Urinary bladder (tissue), 3 donors: ENCODE measurements at regions not wholly inside any gene's neighbourhood (a gene's known extent, or its start where the extent isn't known, plus 50 kb on each side); places are given as distances from the start of the nearest gene placed in this dataset.
"Not testable (repeated sequence)": the region's sequence is repeated elsewhere in the genome, so short reads cannot be mapped to it uniquely, and the experiment has no call there.

Experiments used
- DNase-seq: peaks from one replicate; pipeline ENCODE4 v3.0.0-alpha.2; 2015; ENCODE audit errors: extremely low spot score
- H3K27ac ChIP-seq: one replicate; pipeline ENCODE4 v1.5.1; 2013; ENCODE audit warnings: low read depth, mild to moderate bottlenecking, moderate library complexity
- H3K36me3 ChIP-seq: one replicate; pipeline ENCODE4 v1.6.1; 2013; ENCODE audit warnings: mild to moderate bottlenecking, moderate library complexity; ENCODE audit not compliant: insufficient read depth
- H3K4me1 ChIP-seq: one replicate; pipeline ENCODE4 v1.6.1; 2013; ENCODE audit warnings: mild to moderate bottlenecking, moderate library complexity; ENCODE audit not compliant: insufficient read depth
- H3K4me3 ChIP-seq: one replicate; pipeline ENCODE4 v1.5.1; 2013; ENCODE audit warnings: low read depth, low read length
- WGBS: extraction: QIAGEN DNeasy Blood & Tissue Kit; methylation state at CpG from one replicate; pipeline ENCODE4 v1.1.7; 2013; 5-methylcytosine and 5-hydroxymethylcytosine counted together
- donor health status: healthy with polysubstance abuse.
- donor health status: healthy.

DNA sequence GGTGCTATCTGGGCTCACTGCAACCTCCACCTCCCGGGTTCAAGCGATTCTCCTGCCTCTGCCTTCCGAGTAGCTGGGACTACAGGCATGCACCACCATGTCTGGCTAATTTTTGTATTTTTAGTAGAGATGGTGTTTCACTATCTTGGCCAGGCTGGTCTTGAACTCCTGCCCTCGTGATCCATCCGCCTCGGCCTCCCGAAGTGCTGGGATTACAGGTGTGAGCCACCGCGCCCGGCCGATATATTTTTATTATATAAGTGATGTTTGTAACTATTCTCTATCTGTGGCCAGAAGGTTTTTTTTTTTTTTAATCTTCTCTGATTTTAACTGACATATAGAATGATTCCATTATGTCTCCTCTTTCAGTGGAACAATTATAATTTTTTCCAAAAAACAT lies 579.3 kb upstream of the CITED2 start:
- H3K27ac ChIP-seq, H3K4me3 ChIP-seq, DNase-seq, H3K36me3 ChIP-seq, H3K4me1 ChIP-seq: not testable (repeated sequence)
- 93% methylated on average over 11 of the region's 11 CpGs for WGBS

DNA sequence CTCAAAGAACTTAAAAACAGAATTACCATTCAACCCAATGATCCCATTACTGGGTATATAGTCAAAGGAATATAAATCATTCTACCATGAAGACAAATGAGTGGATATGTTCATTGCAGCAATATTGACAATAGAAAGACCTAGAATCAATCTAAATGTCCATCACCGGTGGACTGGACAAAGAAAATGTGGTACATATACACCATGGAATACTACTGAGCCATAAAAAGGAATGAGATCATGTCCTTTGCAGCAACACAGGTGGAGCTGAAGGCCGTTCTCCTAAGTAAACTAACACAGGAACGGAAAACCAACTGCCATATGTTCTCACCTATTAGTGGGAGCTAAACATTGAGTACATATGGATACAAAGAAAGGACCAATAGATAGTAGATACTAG lies 576.7 kb upstream of the CITED2 start:
- H3K36me3 ChIP-seq = no peaks in the 10 kb centered on the region
- 81% methylated on average over 3 of the region's 3 CpGs for WGBS
- H3K4me1 ChIP-seq = no peaks in the 10 kb centered on the region
- H3K4me3 ChIP-seq = no peak overlapping the region
- no peak overlapping the region for H3K27ac ChIP-seq
- DNase-seq = no peak

DNA sequence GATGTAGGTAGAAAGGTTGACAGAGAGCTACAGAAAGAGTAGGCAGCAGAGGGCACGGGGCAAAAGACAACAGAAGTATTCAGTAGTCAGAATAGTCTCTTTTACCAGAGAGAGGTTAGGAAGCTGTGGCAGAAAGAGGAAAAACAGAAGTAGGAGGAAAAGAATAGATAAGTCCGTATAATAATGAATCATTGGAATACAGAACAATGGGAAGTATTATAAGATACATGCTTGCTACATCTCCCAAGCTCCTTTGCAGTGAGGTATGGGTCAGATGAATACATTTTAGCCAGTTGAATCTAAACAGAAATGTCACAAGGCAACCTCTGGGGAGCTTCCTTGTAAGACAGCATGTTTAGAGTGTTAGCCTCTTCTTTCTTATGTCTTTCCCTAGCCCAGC lies 570.5 kb upstream of the CITED2 start:
- Histone ChIP-seq H3K27ac (no peak overlapping the region), H3K4me3 (no peak overlapping the region), H3K36me3 (no peaks in the 10 kb centered on the region), H3K4me1 (no peaks in the 10 kb centered on the region)
- no peak for DNase-seq
- WGBS = 92% methylated on average over 2 of the region's 2 CpGs

DNA sequence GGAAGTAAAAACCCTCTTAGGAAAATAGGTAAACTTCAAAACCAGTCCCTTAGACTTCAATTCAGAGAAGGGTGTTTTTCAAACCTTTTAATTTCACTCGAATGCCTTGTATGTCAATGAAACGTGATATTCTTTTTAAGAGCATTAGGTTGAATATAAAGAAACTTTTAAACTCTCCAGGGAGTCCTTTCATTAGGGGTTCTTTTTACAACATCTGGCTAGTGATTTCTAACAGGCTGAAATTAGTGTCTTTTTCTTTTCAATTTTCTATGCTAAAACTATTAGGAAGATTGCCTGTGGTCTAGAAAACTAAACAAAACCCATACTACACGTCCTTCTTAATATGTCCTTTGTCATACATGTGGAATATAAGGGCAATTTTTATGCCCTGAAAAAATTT lies 569.7 kb upstream of the CITED2 start:
- no peak overlapping the region for H3K27ac ChIP-seq
- 80% methylated on average over 3 of the region's 3 CpGs for WGBS
- no peak for DNase-seq
- H3K4me3 ChIP-seq = no peak overlapping the region
- no peaks in the 10 kb centered on the region for H3K36me3 ChIP-seq
- H3K4me1 ChIP-seq = no peaks in the 10 kb centered on the region

DNA sequence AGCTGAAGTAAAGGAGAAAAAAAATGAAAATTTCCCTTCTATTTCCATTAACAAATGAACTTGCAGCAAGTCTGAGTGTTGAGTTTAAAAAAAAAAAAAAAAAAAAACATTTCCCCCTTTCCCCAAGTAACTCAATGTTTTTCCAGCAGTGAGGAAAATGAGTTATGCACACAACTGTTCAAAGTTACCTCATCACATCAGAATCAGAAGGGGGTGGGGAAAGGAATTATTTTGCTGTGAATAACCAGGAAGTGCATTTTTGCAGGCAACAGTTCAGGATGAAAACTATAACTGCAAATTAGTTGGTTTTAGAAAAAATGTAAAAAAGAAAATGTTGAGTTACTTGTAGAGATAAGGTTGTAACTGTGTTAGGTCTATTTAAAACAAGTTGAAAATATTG lies 568.9 kb upstream of the CITED2 start:
- Histone ChIP-seq H3K36me3 (no peaks in the 10 kb centered on the region), H3K27ac (no peak overlapping the region), H3K4me1 (no peaks in the 10 kb centered on the region), H3K4me3 (no peak overlapping the region)
- no peak for DNase-seq

DNA sequence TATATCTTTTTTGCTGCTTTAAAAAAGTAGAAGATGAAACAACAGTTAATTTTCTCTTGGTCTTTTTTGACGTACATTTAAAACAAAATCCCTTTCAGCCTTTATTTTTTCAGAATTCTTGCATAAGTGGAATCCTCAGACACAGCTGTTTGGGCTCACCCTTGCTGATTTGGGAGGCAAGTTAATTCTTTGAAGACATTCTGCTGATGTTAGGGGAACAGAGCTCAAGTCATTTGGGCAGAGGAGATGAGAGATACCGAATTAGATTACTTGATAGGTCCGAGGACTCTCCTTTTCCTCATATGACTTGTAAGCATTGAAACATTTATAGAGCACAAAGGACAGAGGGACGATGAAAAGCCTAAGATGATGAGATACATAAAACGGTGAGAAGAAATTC lies 567.9 kb upstream of the CITED2 start:
- no peaks in the 10 kb centered on the region for H3K4me1 ChIP-seq
- WGBS = 45% methylated on average over 5 of the region's 5 CpGs
- no peaks in the 10 kb centered on the region for H3K36me3 ChIP-seq
- H3K27ac ChIP-seq = no peak overlapping the region
- DNase-seq = no peak
- H3K4me3 ChIP-seq = no peak overlapping the region

DNA sequence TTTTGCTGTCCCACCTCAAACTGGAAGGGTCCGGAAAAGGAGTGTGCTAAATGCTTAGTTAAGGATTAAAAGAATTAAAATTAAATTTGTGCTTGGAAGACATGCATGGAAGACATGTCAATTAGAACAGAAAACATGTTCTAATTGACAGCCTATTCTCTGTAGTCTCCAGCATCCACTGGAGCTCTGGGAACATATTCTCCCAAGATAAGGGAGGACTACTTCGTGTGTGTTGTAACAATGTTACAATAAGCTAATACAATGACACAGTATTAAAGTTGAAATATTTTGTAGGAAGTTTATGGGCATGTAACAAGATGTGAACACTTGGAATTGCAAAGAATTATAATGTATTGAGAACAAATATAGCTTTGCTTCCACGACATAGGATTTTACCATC lies 567.4 kb upstream of the CITED2 start:
- Histone ChIP-seq H3K36me3 (no peaks in the 10 kb centered on the region), H3K27ac (no peak overlapping the region), H3K4me3 (no peak overlapping the region), H3K4me1 (no peaks in the 10 kb centered on the region)
- 86% methylated on average over 3 of the region's 3 CpGs for WGBS
- DNase-seq = no peak

DNA sequence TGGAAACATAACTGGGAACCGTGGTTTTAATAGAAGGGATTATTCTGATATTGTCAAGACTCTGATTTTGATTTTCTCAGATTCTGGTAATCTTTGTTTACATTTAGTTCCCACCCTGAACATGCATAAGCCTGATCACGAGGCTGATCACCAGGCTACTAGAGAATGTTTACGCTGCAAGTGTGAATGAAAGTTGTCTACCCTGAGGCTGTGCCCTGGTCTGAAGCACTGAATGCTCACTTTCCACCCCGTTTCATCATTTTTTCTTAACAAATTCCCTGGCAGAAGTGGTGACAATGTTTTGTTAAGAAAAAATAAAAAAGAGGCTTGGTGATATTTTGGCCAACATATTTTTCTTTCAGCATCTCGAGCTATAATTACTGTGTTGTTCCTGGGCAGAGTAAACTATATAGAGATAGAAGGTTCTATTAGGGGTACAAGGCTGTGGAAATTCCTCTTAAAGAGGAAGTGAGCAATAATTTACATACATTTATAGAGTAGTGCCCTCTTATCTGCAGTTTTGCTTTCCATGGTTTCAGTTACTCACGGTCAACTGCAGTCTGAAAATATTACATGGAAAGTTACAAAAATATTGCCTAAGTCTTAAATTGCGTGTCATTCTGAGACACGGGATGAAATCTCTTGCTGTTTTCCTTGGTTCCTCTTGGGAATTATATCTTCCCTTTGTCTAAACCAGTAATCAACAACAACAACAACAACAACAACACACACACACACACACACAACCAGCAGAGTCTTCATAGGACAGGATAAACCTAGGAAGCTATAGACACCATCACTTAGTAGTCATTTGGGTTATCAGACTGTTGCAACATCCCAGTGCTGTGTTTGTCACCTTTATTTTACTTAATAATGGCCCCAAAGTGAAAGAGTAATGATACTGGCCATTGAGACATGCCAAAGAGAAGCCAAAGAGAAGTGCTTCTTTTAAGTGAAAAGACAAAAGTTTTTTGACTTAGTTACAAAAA lies 566.6 kb upstream of the CITED2 start:
- Histone ChIP-seq H3K4me3 (no peak overlapping the region), H3K27ac (no peak overlapping the region), H3K36me3 (no peaks in the 10 kb centered on the region), H3K4me1 (no peaks in the 10 kb centered on the region)
- DNase-seq = no peak
- 75% methylated on average over 8 of the region's 8 CpGs for WGBS

DNA sequence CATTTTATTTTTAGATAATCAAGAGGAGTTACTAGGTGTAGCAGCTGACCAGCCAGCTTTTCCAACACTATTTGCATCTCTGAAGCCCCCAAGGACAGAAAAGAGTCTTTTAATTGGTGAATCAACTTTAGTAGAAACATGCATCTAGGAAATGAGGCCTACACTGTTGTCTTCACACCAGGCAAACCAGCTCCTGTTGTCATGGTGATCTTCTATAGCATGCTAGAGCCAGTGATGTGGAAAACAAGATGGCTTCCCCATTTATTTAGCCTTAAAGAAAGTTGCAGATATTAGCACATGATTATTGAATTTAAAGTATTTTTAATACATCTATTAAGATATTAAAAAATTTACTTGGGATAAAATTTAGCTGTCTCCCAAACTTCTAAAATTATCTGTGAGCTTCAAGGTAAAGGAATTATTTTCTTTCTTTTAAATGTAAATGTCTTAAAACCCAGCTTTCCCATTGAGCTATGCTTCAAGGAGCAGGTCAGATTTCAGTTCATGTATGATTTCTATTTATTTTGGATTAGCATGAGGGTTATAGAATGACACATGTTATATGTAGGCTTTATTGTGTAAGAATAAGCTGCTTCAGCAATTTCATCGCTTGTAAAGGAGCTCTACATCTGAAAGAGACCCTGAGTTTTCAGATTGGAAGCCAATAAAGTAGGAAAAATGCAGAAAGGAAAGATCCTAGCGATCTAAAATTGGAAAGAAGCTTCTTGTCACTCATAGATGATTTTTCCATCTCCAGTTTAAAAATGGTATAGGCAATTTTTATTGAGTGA lies 564.9 kb upstream of the CITED2 start:
- WGBS = 89% methylated on average over 2 of the region's 2 CpGs

DNA sequence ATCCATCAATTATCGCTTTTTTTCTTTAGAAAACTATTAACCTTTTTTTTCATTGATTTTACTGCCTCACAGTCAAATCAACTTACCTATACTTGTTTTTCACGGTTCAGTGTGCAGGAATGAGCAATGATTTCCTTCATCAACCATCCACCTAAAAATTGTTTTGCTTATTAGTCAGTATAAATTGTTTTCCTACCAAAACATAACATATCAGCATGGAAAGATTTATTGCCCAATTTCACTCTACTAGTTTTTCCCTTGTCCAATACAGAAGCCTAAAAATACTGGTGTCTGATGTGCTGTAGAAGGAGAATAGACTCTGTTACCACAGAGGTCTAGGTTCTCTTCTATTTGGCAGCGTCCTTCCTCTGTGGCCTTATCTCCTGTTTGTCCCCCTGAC lies 558.2 kb upstream of the CITED2 start:
- Histone ChIP-seq H3K4me1 (no peaks in the 10 kb centered on the region), H3K4me3 (no peak overlapping the region), H3K27ac (no peak overlapping the region), H3K36me3 (no peaks in the 10 kb centered on the region)
- WGBS = 91% methylated on average over 3 of the region's 3 CpGs
- no peak for DNase-seq

More for the DNA sequence above, 564.9 kb upstream of the CITED2 start:
- Histone ChIP-seq H3K4me1 (no peaks in the 10 kb centered on the region), H3K27ac (no peak overlapping the region), H3K4me3 (no peak overlapping the region), H3K36me3 (no peaks in the 10 kb centered on the region)
- no peak for DNase-seq

DNA sequence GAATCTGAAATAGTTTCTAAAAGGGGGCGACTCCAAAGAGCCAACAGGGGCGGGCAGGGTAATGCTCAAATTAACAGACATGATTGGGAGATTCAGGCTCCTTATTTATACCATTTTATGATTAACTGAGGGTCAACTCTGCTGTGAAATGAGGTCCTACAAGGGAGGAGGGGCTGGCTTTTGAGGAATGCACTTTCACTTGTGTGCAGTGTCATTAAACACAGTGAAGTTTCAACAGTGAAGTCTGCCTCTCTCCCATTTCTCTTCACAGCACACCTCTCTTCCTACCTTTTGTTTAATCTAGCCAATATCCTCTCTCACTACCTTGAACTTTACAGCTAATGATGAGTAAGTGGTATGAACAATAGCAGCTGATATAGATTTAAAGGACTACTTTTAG lies 557.3 kb upstream of the CITED2 start:
- Histone ChIP-seq H3K27ac (no peak overlapping the region), H3K4me1 (no peaks in the 10 kb centered on the region), H3K4me3 (no peak overlapping the region), H3K36me3 (no peaks in the 10 kb centered on the region)
- 88% methylated on average over 2 of the region's 2 CpGs for WGBS
- no peak for DNase-seq

DNA sequence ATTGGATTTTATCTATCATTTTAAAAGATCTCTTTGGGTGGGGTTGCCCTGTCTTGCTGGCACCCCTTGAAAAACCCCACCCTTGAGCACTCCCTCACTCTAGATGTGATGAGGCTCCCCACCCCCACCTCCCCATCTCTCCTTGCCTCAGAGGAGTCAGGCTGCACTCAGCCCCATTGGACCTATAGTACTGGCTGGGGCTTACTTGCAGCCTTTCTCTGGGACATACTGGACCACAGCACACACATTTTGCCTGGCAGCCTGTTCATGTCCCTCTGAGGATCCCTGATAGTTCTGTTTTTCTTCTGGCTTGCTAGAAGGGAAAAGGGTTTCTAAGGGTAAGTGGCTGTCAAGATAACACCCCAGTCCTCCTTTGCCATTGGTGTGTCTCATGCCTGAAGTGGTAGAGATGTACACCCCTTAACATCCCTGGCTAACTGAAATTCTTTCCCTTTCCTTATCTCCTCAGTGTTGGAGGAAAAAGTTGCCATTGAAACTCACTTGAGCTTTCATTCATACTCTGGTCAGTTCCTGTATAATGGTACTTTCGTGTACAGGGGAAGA lies 553.4 kb upstream of the CITED2 start:
- Histone ChIP-seq H3K27ac (no peak overlapping the region), H3K36me3 (no peaks in the 10 kb centered on the region), H3K4me3 (no peak overlapping the region), H3K4me1 (no peaks in the 10 kb centered on the region)
- DNase-seq = no peak
- WGBS = 81% methylated on average over 1 of the region's 1 CpG

DNA sequence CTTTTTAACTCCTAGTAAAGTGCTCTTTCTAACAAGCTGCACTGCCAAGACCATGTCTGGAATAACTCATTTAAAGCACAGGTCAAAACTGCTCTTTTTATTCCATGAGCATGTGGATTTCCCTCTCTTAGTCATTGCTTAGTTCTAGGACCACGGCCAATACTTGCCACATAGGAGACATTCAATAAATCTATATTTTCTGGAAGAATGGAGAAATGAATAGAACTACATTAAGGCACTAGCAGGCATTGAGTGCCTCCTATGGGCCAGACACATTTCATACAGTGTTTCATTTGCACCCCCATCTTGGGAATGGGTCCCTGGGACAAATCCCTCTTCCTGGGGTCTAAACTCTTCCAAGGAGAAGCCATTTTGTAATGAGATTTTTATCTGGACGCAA lies 552.8 kb upstream of the CITED2 start:
- H3K27ac ChIP-seq = no peak overlapping the region
- WGBS = 90% methylated on average over 2 of the region's 2 CpGs
- no peak for DNase-seq
- H3K36me3 ChIP-seq = no peaks in the 10 kb centered on the region
- no peaks in the 10 kb centered on the region for H3K4me1 ChIP-seq
- H3K4me3 ChIP-seq = no peak overlapping the region

DNA sequence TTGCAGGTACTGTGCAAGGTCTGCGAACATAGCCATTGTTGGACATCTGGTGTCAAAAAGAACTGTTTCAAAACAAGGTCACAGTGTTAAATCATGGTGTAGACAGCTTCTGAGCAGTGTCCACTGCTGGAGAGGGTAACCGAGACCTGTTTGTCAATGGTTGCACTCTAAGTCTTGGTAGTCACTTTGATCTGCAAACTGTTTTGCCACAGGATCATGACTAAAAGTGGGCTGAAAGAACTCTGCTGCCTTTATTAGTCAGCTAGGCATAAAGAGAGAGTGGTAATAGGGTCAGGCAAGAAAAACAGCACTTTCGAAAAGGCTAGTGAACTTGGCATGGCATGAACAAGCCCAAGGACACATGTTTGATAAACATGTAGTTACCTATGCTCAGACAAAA lies 552.3 kb upstream of the CITED2 start:
- no peaks in the 10 kb centered on the region for H3K4me1 ChIP-seq
- no peak for DNase-seq
- 95% methylated on average over 3 of the region's 3 CpGs for WGBS
- no peak overlapping the region for H3K4me3 ChIP-seq
- H3K36me3 ChIP-seq = no peaks in the 10 kb centered on the region
- no peak overlapping the region for H3K27ac ChIP-seq
